Right cardiac atrium (tissue), 5 donors: ENCODE measurements at regions not wholly inside any gene's neighbourhood (a gene's known extent, or its start where the extent isn't known, plus 50 kb on each side); places are given as distances from the start of the nearest gene placed in this dataset.

Experiments
- ATAC-seq, 2 donors: fragments of 200-7000 bp; cut with Tn5 transposase; one replicate each; pipeline versions ENCODE4 v1.8.0 to v1.9.1; 2020; ENCODE audit warnings: moderate library complexity in 2 of 2, mild to moderate bottlenecking in 1 of 2
- DNase-seq, 3 donors: peaks; one replicate each; pipeline ENCODE4 v3.0.0-alpha.2; 2020
- H3K27ac ChIP-seq: one replicate; pipeline ENCODE4 v1.5.1; 2013; ENCODE audit warnings: mild to moderate bottlenecking, low read length, control low read depth, moderate library complexity
- H3K27me3 ChIP-seq: one replicate; pipeline ENCODE4 v1.6.1; 2013; ENCODE audit not compliant: control insufficient read depth, insufficient read depth
- H3K4me1 ChIP-seq: one replicate; pipeline ENCODE4 v1.6.1; 2013; ENCODE audit warnings: low read length; ENCODE audit not compliant: control insufficient read depth, insufficient read depth
- H3K4me3 ChIP-seq: one replicate; pipeline ENCODE4 v1.5.1; 2013; ENCODE audit warnings: low read length, control low read depth
- H3K9me3 ChIP-seq: one replicate; pipeline ENCODE4 v1.6.1; 2013; ENCODE audit warnings: low read length; ENCODE audit not compliant: control insufficient read depth
- WGBS: extraction: QIAGEN DNeasy Blood & Tissue Kit; methylation state at CpG from one replicate; pipeline ENCODE4 v1.1.7; 2013; 5-methylcytosine and 5-hydroxymethylcytosine counted together
- intact Hi-C, 4 donors: fragments of 100-400 bp; cut with DNase I; formaldehyde crosslinking; loops; one replicate each; pipeline versions ENCODE4 v1.11.0 to v1.14.0; 2022 to 2023
- donor health status: healthy with polysubstance abuse.
- donor health status: DM: no; HTN: yes; CAD: no.
- donor health status: DM: no; HTN: no; CAD: no.
- donor health status: DM: no; HTN: yes; CAD: no; lungs with severe emphysema.
- donor health status: DM: yes; HTN: yes; CAD: no.

DNA sequence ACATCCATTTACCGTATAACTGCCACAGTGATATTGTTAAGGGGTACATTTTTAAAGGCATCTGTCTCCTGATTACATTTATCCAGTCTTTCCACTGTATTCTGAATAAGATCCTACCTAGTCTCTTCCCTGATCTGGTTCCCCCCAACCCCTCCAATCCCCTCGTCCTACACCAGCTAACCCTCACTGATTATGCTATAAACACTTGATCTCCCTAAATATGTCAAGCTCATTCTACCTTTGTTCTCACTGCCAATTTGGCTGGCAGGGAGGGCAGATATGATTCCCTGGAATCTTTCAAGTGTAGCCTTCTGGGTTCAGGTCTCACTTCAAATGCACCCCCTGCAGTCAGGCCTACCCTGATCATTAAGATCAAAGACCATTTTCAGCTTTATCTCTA is 1379.8 kb upstream of the MIR17HG start:
- intact Hi-C loops = no loop called here
- ATAC-seq (no peak), DNase-seq (no peak)
- no peaks in the 10 kb centered on the region for H3K9me3 ChIP-seq
- no peak overlapping the region for H3K27ac ChIP-seq
- no peaks in the 10 kb centered on the region for H3K27me3 ChIP-seq
- WGBS = 70% methylated on average over 2 of the region's 2 CpGs
- no peak overlapping the region for H3K4me3 ChIP-seq
- no peaks in the 10 kb centered on the region for H3K4me1 ChIP-seq

DNA sequence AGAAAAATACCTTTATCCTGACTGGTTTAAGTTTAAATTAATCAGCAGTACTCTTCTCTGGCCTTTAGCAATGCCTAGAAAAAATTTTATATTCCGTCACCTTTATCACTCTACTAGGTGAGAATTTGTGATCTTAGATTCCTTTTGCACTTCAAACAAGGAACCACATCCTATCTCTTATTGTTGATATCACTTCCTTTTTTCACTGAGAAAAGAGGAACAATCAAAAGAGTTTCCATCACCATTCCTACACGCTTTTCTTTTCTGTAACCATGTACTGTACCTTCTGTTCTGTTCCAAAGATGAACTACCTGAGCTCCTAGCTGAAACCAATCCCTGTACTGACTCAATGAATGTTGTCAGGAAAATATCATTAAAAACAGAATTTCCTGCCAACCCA is 1379.0 kb upstream of the MIR17HG start:
- intact Hi-C loops = no loop called here
- Histone ChIP-seq H3K4me3 (no peak overlapping the region), H3K27me3 (no peaks in the 10 kb centered on the region), H3K9me3 (no peaks in the 10 kb centered on the region), H3K27ac (no peak overlapping the region), H3K4me1 (no peaks in the 10 kb centered on the region)
- no peak for ATAC-seq
- 25% methylated on average over 2 of the region's 2 CpGs for WGBS
- DNase-seq = no peak

DNA sequence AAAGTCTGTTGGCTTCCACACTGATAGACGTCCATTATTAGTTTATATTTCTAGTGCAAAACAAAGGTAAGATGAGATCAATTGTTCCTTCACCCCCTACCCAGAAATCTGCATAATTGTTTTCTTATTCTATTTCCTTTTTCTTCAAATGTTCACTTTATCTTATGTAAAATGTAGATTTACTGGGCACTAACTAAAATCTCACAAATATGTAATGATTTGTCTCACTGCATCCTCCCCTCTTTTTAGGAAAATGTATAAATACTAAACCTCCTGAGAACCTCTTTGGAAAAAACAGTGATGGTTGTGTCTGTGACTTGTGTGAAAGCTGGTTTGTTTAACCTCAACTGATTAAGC is 1377.2 kb upstream of the MIR17HG start:
- 68% methylated on average over 1 of the region's 1 CpG for WGBS
- intact Hi-C loops = no loop called here

DNA sequence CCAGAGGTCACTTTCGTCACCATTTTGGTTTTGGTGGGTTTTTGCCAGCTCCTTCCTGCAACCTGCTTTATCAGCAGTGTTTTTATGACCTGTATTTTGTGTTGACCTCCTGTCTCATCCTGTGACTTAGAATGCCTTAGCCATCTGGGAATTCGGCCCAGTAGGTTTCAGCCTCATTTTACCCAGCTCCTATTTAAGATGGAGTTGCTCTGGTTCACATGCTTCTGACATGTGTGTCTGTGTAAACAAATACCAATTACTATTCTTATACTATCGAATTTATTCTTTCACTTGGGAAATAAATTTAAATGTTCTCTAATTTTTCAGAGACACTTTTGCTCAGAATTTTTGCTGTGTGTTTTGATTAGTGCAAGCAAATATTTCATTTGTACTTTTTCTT is 1370.3 kb upstream of the MIR17HG start:
- intact Hi-C loops = no loop called here
- Histone ChIP-seq H3K27me3 (no peaks in the 10 kb centered on the region), H3K4me1 (no peaks in the 10 kb centered on the region), H3K9me3 (no peaks in the 10 kb centered on the region), H3K27ac (no peak overlapping the region), H3K4me3 (no peak overlapping the region)
- WGBS = 79% methylated on average over 3 of the region's 3 CpGs
- no peak for DNase-seq
- no peak for ATAC-seq

More for the DNA sequence above, 1377.2 kb upstream of the MIR17HG start:
- H3K9me3 ChIP-seq = no peaks in the 10 kb centered on the region
- ATAC-seq (no peak), DNase-seq (no peak)
- no peak overlapping the region for H3K4me3 ChIP-seq
- H3K4me1 ChIP-seq = no peaks in the 10 kb centered on the region
- H3K27me3 ChIP-seq = no peaks in the 10 kb centered on the region
- no peak overlapping the region for H3K27ac ChIP-seq

DNA sequence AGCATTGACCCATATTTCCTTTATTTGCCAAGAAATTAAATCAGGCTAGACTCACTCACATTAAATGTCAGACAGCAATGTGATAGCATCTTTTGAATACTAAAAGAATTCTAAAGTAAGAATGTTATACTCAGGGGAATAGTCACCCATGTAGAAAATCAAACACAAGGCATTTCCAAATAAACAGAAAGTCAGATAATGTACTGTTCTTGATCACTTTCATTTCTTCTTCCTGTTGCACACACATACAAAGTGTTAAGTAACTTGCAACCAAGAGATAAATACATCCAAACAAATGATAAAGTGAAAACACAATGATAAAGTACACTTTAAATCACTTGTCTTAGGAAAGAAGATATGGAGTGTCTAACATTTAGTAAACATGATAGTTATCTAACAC is 1366.6 kb upstream of the MIR17HG start:
- no peak overlapping the region for H3K4me3 ChIP-seq
- intact Hi-C loops = no loop called here

DNA sequence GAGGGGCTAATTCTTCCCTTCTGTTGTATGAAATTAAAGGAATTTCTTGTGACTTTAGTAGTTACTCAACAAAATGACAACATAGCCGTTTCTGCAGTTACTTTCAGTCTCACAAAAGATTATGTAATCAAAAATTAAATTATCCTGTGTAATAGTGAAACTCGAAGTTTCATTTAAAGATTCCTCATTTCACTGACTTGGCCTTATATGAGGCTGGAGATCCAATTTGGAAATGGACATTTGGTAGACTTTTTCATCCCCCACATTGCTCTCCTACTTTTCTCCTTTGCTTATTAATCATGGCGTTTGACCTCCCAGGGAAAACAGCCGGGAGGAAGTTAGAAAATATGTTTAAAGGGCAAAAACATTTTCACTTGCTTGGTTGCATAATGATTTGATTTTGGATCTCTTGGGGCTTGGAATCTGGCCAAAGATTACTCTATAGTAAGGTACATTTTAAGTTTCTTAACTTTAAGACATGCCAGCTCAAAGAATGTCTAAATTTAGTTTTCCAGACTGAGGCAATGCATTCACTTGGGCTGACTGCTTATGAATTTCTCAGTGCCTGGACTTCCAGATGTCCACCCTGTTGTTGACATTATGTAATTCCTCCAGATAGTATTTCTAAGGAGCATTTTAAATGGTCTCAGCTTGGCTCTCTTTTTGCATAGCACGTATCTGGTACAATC is 1364.9 kb upstream of the MIR17HG start:
- H3K27ac ChIP-seq = no peak overlapping the region
- H3K27me3 ChIP-seq = no peaks in the 10 kb centered on the region
- 50% methylated on average over 5 of the region's 5 CpGs for WGBS
- no peak for DNase-seq
- intact Hi-C loops = no loop called here
- no peak for ATAC-seq
- no peaks in the 10 kb centered on the region for H3K9me3 ChIP-seq
- H3K4me1 ChIP-seq = no peaks in the 10 kb centered on the region
- H3K4me3 ChIP-seq = peak overlapping the region; percentile 28

More for the DNA sequence above, 1366.6 kb upstream of the MIR17HG start:
- Histone ChIP-seq H3K27ac (no peak overlapping the region), H3K27me3 (no peaks in the 10 kb centered on the region), H3K4me1 (no peaks in the 10 kb centered on the region), H3K9me3 (no peaks in the 10 kb centered on the region)
- DNase-seq (no peak), ATAC-seq (no peak)

DNA sequence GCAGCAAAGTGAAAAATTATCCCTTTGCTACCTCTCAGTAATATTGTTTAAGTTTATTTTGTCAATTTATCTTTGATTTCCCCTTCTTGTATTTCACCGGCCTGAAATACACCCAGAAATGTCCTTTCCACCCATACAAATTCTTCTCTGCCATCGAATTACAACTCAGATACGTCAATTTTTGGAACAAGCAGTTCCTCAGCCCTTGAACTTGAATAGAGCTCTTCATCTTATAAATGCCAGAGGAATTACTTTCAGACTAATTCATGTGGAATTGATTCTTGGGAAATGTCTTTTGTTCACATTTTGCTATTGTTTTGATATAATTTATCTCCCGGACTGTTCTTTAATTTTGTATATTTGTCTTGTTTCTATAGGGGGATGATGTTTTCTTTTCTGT is 1359.3 kb upstream of the MIR17HG start:
- H3K4me3 ChIP-seq = no peak overlapping the region
- 59% methylated on average over 4 of the region's 4 CpGs for WGBS
- no peak for ATAC-seq
- no peaks in the 10 kb centered on the region for H3K27me3 ChIP-seq
- no peaks in the 10 kb centered on the region for H3K9me3 ChIP-seq
- no peak overlapping the region for H3K27ac ChIP-seq
- H3K4me1 ChIP-seq = no peaks in the 10 kb centered on the region
- DNase-seq = no peak
- intact Hi-C loops = no loop called here

DNA sequence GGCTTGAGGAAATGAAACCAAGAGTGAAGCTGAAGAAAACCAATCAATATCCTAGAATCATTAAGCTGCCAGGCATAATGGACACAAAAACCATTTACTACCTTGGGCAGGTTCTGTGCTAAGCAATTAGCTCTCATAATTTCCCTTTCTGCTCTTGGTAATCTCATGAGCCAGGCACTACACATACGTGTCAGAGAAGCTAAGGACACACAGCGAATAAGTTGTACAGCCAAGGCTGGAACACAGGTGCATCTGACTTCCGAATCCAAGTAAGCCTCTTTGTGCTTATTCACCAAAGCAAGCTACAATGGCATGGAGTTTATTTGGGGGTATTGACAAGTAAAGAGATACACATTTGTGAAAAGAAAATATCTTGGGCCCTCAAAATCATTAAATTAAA is 1343.9 kb upstream of the MIR17HG start:
- 92% methylated on average over 3 of the region's 3 CpGs for WGBS
- no peak for DNase-seq
- no peaks in the 10 kb centered on the region for H3K27me3 ChIP-seq
- H3K27ac ChIP-seq = no peak overlapping the region
- no peaks in the 10 kb centered on the region for H3K4me1 ChIP-seq
- no peak overlapping the region for H3K4me3 ChIP-seq
- no peaks in the 10 kb centered on the region for H3K9me3 ChIP-seq
- no peak for ATAC-seq
- intact Hi-C loops = no loop called here

DNA sequence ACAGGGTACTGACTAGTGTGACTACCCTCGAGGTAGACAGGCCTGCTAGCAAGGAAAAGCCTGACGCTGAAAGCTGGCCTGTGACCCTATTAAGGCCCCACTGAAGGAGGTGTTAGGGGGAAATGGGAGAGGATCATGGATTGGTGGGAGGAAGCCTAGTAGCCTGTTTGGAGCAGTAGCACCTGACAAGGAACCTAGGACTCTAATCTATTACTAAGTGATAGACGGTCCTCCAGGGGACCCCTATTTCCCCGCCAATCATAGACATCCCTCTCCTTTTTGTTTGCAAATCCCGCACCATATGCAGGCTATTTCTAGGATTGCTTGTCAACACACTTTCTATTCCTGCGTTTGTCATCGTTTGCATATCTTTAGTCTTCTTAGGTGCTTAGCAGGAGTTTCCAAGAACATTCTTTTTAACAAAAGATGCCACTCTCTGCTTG is 1338.8 kb upstream of the MIR17HG start:
- intact Hi-C loops = no loop called here
- DNase-seq (no peak), ATAC-seq (no peak)
- 58% methylated on average over 7 of the region's 7 CpGs for WGBS
- Histone ChIP-seq H3K4me1 (no peaks in the 10 kb centered on the region), H3K27me3 (no peaks in the 10 kb centered on the region), H3K9me3 (no peaks in the 10 kb centered on the region), H3K27ac (no peak overlapping the region), H3K4me3 (no peak overlapping the region)

DNA sequence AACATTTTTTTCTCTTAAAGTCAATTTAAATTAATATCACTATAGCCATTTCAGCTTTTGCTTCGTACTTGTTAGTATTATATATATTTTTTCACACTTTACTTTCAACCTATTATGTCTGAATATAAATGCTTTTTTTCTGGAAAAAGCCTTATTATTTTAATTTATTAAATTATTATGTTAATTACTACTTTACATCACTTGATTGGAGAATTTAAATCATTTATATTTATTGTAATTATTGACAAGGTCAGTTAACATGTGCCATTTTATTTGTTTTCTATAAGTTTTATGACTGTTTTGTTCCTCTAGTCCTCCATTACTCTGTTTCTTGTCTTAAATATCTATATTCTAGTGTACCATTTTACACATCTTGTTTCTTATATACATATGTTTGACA is 1333.4 kb upstream of the MIR17HG start:
- WGBS = 79% methylated on average over 1 of the region's 1 CpG
- H3K27me3 ChIP-seq = no peaks in the 10 kb centered on the region
- no peak overlapping the region for H3K27ac ChIP-seq
- no peaks in the 10 kb centered on the region for H3K4me1 ChIP-seq
- DNase-seq (no peak), ATAC-seq (no peak)
- no peak overlapping the region for H3K4me3 ChIP-seq
- intact Hi-C loops = no loop called here
- H3K9me3 ChIP-seq = no peaks in the 10 kb centered on the region

DNA sequence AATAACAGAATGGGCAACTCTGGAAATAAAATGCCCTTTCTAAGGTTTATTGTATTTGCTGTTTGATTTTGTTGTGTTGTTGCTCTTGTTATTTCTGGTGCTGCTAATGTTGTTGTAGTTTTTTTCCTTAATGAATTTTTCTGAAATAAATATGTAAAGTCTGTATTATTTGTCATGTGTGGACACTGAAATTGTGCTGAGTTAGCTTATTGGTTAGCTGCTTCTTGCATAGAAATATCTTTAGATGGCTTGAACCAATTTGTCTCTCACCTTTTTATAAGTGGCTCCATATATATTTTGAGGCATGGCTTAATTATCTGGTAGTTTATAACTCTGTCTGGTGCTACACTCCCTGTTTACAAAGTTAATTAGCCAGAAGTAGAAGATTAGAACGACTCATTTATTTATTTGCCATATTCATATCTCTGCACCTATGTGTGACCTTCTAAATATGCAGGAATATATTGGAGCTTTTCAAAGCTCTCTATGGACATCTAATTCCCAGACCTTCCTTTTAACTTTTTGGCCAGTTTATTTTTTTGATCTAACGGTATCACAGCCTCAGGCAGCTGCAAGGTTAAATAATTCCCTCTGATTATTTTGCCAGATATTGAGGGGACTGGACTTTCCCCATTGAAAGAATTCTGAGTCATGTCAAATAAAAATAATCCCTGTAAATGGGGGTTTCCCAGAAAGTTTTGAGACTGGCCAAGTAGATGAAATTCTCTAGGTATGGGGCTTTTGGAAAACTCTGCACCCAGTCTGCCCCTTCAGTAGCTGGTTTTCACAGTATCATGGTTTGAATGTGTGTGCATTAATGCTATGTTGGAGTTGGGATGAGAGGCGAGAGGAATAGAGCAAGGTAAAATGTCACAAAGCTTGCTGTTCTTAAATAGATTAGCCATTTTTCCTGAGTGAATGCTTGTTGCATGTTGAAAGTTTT is 1331.7 kb upstream of the MIR17HG start:
- ATAC-seq = no peak
- intact Hi-C loops = no loop called here

More for the DNA sequence above, 1331.7 kb upstream of the MIR17HG start:
- Histone ChIP-seq H3K9me3 (no peaks in the 10 kb centered on the region), H3K27me3 (no peaks in the 10 kb centered on the region), H3K4me3 (no peak overlapping the region), H3K27ac (no peak overlapping the region), H3K4me1 (no peaks in the 10 kb centered on the region)
- 52% methylated on average over 3 of the region's 3 CpGs for WGBS
- no peak for DNase-seq
